ENCODE measurements at regions not wholly inside any gene's neighbourhood (a gene's known extent, or its start where the extent isn't known, plus 50 kb on each side); places are given as distances from the start of the nearest gene placed in this dataset.
"Not testable (repeated sequence)": the region's sequence is repeated elsewhere in the genome, so short reads cannot be mapped to it uniquely, and the experiment has no call there.

- DNase-seq (ENCODE audit: low read depth): not testable (repeated sequence)
Measured at GRCh38 chr9:67635067-67635466, 223.7 kb upstream of the ANKRD20A1 start.

- not testable (repeated sequence) for DNase-seq (ENCODE audit: low read depth)
Measured at GRCh38 chr9:67611900-67612299, 246.8 kb upstream of the ANKRD20A1 start.

DNA sequence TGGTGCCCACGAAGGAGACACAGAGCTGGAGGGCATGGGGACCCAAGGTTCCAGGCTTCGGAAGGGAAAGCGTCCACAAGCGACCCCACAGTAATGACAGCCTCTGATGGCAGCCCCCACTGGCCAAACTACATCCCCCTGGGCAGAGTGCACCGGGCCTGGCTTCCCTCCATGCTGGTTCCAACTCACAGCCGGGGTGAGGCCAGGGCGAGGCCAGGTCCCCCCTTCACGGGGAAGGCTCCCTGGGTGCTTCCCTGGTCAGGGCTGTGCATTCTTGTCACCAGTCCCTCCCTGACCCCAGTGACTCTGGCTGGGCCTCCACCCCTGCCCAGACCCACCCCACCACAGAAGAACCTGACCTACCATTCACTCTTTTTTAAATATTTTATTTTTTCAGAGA is 248.9 kb upstream of the ANKRD20A1 start:
- DNase-seq (ENCODE audit: low read depth): not testable (repeated sequence)

GRCh38 chr9:67609435-67609834 is 249.3 kb upstream of the ANKRD20A1 start:
- DNase-seq (ENCODE audit: low read depth): not testable (repeated sequence)

GRCh38 chr9:67605113-67605512 is 253.6 kb upstream of the ANKRD20A1 start:
- not testable (repeated sequence) for DNase-seq (ENCODE audit: low read depth)

DNA sequence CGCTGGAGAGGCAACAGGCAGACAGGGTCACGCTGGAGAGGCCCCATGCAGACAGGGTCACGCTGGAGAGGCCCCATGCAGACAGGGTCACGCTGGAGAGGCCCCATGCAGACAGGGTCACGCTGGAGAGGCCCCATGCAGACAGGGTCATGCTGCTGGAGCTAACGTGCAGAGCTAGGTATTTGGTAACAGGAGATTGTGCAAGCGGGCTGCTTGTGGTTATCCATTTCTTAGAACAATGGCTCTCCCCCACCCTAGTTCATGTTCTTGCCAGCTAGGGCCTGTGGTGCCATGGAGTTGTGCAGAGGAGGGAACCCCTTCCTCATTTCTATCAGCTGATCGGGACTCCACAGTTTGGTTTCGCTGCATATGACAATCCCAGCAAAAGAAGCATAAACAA is 255.1 kb upstream of the ANKRD20A1 start:
- not testable (repeated sequence) for DNase-seq (ENCODE audit: low read depth)

- not testable (repeated sequence) for DNase-seq (ENCODE audit: low read depth)
Measured at GRCh38 chr9:67592424-67592823, 266.3 kb upstream of the ANKRD20A1 start.

DNA sequence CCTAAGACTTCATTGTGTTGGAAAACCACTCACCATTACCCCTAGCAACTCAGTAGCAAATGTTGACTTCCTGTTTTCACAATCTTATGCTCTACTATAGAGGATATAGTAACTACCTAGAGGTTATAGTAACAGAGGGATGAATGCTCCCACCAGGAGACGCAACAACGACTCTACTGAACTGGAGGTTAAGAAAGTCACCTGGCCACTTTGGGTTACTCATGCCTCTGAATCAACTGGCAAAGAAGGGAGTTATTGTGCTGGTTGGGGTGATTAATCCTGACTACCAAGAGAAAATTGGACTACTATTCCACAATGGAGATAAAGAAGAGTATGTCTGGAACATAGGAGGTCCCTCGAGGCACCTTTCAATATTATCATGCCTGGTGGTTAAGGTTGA is 302.9 kb upstream of the ANKRD20A1 start:
- not testable (repeated sequence) for DNase-seq (ENCODE audit: low read depth)

- not testable (repeated sequence) for DNase-seq (ENCODE audit: low read depth)
Measured at GRCh38 chr9:67550044-67550443, 308.7 kb upstream of the ANKRD20A1 start.

- not testable (repeated sequence) for DNase-seq (ENCODE audit: low read depth)
Measured at GRCh38 chr9:67529834-67530233, 328.9 kb upstream of the ANKRD20A1 start.

- not testable (repeated sequence) for DNase-seq (ENCODE audit: low read depth)
Measured at GRCh38 chr9:67516938-67517337, 341.8 kb upstream of the ANKRD20A1 start.

DNA sequence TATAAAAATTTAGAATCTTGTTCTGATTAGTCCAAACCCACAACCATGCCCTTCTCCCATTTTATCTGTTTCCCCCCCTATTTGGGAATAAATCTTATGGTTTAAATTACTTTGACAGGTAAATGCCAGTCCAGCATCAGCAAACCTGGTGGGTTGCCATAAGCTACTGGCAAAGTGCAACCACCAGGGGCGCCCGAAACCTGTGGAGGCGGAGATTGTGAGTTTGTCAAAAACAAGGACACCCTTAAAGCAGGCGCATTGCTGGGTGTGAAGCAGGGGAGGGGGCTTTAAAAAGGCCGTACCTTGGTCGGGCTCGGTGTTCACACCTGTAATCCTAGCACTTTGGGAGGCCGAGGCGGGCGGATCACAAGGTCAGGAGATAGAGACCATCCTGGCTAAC is 344.1 kb upstream of the ANKRD20A1 start:
- DNase-seq (ENCODE audit: low read depth): not testable (repeated sequence)

GRCh38 chr9:67503728-67504369 is 354.9 kb upstream of the ANKRD20A1 start:
- DNase-seq (ENCODE audit: low read depth): not testable (repeated sequence)

- not testable (repeated sequence) for DNase-seq (ENCODE audit: low read depth)
Measured at GRCh38 chr9:67492028-67492427, 366.7 kb upstream of the ANKRD20A1 start.

- not testable (repeated sequence) for DNase-seq (ENCODE audit: low read depth)
Measured at GRCh38 chr9:67477465-67477864, 381.3 kb upstream of the ANKRD20A1 start.

GRCh38 chr9:67470739-67471138 is 388.0 kb upstream of the ANKRD20A1 start:
- DNase-seq (ENCODE audit: low read depth): not testable (repeated sequence)

DNA sequence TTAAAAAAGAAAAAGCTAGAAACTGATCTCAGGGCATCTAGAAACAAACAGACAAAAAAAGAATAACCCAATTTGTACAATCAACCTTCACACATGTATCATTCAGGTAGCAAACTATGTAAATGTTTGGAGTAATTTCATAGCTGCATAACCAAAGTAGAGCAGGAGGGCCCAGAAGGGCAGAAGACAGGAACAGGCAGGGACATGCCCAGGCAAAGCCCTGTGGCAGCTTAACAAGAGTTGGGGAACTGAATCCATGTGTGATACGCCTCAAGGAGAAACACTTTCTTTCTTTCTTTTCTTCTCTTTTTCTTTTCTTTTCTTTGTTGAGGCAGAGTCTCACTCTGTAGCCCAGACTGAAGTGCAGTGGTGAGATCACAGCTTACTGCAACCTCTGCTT is 390.4 kb upstream of the ANKRD20A1 start:
- DNase-seq (ENCODE audit: low read depth): not testable (repeated sequence)

GRCh38 chr9:67461796-67462757 is 396.7 kb upstream of the ANKRD20A1 start:
- DNase-seq (ENCODE audit: low read depth): not testable (repeated sequence)

GRCh38 chr9:67452941-67453340 is 405.8 kb upstream of the ANKRD20A1 start:
- DNase-seq (ENCODE audit: low read depth): not testable (repeated sequence)

- not testable (repeated sequence) for DNase-seq (ENCODE audit: low read depth)
Measured at GRCh38 chr9:67442313-67442712, 416.4 kb upstream of the ANKRD20A1 start.

DNA sequence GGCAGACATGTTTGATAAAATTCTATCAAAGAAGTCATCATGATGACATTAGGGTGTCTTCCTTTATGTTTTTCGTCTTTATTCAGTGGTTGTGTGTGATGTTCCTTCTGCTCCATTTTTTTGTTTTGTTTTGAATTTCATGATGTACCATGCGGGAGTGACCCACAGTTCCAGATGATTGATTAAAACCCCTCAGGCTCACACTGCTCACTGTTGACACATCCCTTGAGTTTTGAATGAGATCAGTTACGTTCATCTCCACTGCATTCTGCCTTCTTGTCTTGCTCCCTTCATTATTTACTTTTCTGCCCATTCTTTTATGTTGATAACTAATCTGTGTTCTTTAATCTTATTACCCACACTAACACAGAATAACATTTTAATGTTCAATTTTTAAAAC is 421.7 kb upstream of the ANKRD20A1 start:
- DNase-seq (ENCODE audit: low read depth): not testable (repeated sequence)

DNA sequence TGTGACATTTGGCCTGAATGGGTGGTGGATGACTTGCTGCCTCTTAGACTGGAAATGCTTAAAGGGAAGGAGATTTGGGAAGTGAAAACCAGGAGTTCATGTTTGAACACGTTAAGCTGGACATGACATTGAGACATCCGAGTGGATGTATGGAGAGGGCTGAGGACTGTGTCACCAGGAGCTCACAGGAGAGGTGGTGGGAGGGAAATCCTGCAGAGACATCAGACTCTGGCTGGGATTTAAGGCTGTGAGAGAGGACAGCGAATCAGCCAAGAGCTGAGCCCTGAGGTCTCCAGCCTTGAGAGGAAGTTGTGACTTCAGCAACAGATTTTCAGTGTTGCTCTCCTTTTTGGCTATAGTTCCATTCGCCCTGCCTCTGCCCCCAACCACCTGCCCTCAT is 432.5 kb upstream of the SPATA31A3 start:
- not testable (repeated sequence) for DNase-seq (ENCODE audit: low read depth)

All from stimulated activated CD8-positive, alpha-beta memory T cell treated with anti-CD3 and anti-CD28 coated beads, Interleukin-7, amount 100 ng/mL, for 24 hours (primary cell).